ENCODE measurements at regions not wholly inside any gene's neighbourhood (a gene's known extent, or its start where the extent isn't known, plus 50 kb on each side); places are given as distances from the start of the nearest gene placed in this dataset.

DNA sequence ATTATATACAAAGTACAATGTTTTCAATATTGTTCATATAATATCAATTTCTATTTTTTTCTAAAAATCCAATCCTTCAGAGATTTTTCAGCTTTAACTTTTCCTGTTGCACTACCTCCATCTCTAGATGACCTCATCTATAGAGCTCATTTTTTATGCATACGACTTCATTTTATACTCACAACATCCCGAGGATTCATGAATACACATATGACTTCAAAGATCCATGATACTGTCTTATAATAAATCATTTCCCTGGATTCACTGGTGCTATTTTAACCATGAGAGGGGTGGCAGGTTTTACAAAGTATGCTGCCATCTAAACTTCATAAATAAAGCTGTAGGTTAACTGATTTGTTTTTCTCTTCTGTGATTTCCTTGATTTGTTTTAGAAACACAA lies 694.6 kb downstream of the EPHA4 start:
- H3K27ac Mint-ChIP-seq (ENCODE audit: unreplicated experiment) = no peak overlapping the region
- no peak for TF ChIP-seq CTCF (IDR thresholded peaks at IDR 0.05; ENCODE audit: partially characterized antibody, unreplicated experiment)
- no peaks in the 10 kb centered on the region for H3K4me1 Mint-ChIP-seq (ENCODE audit: low read depth, unreplicated experiment)
- H3K27me3 Mint-ChIP-seq (ENCODE audit: unreplicated experiment) = no peaks in the 10 kb centered on the region
- no peak overlapping the region for H3K4me3 Mint-ChIP-seq (ENCODE audit: unreplicated experiment)
- no peak for DNase-seq
- H3K9me3 Mint-ChIP-seq (ENCODE audit: unreplicated experiment) = peaks cover 4% of the 10 kb centered on the region
- no peaks in the 10 kb centered on the region for H3K36me3 Mint-ChIP-seq (ENCODE audit: unreplicated experiment)

GRCh38 chr2:220877897-220878296 lies 694.2 kb downstream of the EPHA4 start:
- no peak for DNase-seq
- Mint-ChIP-seq H3K4me3 (ENCODE audit: unreplicated experiment) (no peak overlapping the region), H3K36me3 (ENCODE audit: unreplicated experiment) (no peaks in the 10 kb centered on the region), H3K27me3 (ENCODE audit: unreplicated experiment) (no peaks in the 10 kb centered on the region), H3K4me1 (ENCODE audit: low read depth, unreplicated experiment) (no peaks in the 10 kb centered on the region), H3K27ac (ENCODE audit: unreplicated experiment) (no peak overlapping the region), H3K9me3 (ENCODE audit: unreplicated experiment) (peaks cover 4% of the 10 kb centered on the region)
- TF ChIP-seq CTCF (IDR thresholded peaks at IDR 0.05; ENCODE audit: partially characterized antibody, unreplicated experiment) = no peak

DNA sequence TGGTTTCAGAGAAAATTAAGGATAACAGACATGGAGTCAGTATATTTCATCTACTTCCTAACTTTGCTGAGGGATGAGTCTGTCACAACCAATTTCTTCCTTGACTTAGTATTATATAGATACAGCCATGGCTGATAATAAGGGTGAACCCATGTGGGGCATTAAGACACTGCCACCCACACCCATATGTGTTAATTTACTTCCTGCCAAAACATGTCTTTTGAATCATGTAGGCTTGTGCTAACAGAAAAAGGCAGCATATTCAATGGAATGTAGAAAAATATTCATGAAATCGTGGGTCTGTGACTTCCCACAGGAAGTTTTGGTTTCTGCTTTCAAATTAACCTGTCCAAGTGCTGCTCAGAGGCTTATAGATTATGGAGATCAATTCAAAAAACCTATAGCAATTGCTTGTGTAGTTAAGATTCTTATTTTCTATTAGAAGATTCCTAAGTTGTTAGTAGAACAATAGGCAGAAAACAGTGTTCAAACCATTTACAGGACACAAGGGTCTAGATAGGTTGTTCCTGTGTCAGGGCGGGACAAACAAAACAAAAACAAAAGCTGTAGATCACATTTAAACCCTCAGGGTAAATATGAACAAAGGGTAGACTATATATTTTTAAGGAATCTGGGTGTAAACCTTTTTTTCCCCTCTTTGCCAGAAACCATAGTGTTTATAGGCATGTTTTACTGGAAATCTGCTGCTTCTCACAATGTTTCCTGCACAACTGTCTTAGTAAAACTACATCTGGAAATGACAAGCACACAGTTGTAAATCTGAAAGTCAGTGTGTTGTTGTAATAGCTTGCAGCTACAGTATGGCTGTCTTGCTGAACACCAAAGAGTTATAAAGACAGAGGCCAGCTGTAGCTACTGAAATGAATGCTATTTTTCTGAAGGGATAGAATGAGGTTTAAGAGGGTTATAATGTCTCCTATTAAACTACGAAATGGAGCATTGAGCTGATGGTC lies 691.2 kb downstream of the EPHA4 start:
- TF ChIP-seq CTCF (IDR thresholded peaks at IDR 0.05; ENCODE audit: partially characterized antibody, unreplicated experiment) = no peak
- Mint-ChIP-seq H3K27me3 (ENCODE audit: unreplicated experiment) (peaks cover 1% of the 10 kb centered on the region), H3K4me1 (ENCODE audit: low read depth, unreplicated experiment) (no peaks in the 10 kb centered on the region), H3K27ac (ENCODE audit: unreplicated experiment) (no peak overlapping the region), H3K36me3 (ENCODE audit: unreplicated experiment) (no peaks in the 10 kb centered on the region), H3K4me3 (ENCODE audit: unreplicated experiment) (no peak overlapping the region), H3K9me3 (ENCODE audit: unreplicated experiment) (no peaks in the 10 kb centered on the region)
- DNase-seq = no peak

- peaks cover 1% of the 10 kb centered on the region for H3K27me3 Mint-ChIP-seq (ENCODE audit: unreplicated experiment)
- no peak for TF ChIP-seq CTCF (IDR thresholded peaks at IDR 0.05; ENCODE audit: partially characterized antibody, unreplicated experiment)
- no peak overlapping the region for H3K27ac Mint-ChIP-seq (ENCODE audit: unreplicated experiment)
- H3K4me1 Mint-ChIP-seq (ENCODE audit: low read depth, unreplicated experiment) = no peaks in the 10 kb centered on the region
- no peaks in the 10 kb centered on the region for H3K9me3 Mint-ChIP-seq (ENCODE audit: unreplicated experiment)
- H3K36me3 Mint-ChIP-seq (ENCODE audit: unreplicated experiment) = no peaks in the 10 kb centered on the region
- no peak overlapping the region for H3K4me3 Mint-ChIP-seq (ENCODE audit: unreplicated experiment)
- DNase-seq = no peak
Observed at GRCh38 chr2:220882507-220882906, 689.6 kb downstream of the EPHA4 start.

GRCh38 chr2:220885593-220885992 lies 686.5 kb downstream of the EPHA4 start:
- Mint-ChIP-seq H3K36me3 (ENCODE audit: unreplicated experiment) (no peaks in the 10 kb centered on the region), H3K27me3 (ENCODE audit: unreplicated experiment) (peaks cover 1% of the 10 kb centered on the region), H3K9me3 (ENCODE audit: unreplicated experiment) (no peaks in the 10 kb centered on the region), H3K4me3 (ENCODE audit: unreplicated experiment) (no peak overlapping the region), H3K4me1 (ENCODE audit: low read depth, unreplicated experiment) (peaks cover 1% of the 10 kb centered on the region), H3K27ac (ENCODE audit: unreplicated experiment) (no peak overlapping the region)
- no peak for TF ChIP-seq CTCF (IDR thresholded peaks at IDR 0.05; ENCODE audit: partially characterized antibody, unreplicated experiment)
- DNase-seq = no peak
